ENCODE measurements at regions not wholly inside any gene's neighbourhood (a gene's known extent, or its start where the extent isn't known, plus 50 kb on each side); places are given as distances from the start of the nearest gene placed in this dataset.

GRCh38 chr18:51621864-51622160, 424.3 kb upstream of the MEX3C start:
- TF ChIP-seq ZNF274 (IDR thresholded peaks at IDR 0.05; ENCODE audit: low read depth, low read length) (no peak), POLR2AphosphoS5 (IDR thresholded peaks at IDR 0.05; ENCODE audit: low read depth, low read length) (no peak), EZH2phosphoT487 (IDR thresholded peaks at IDR 0.05; ENCODE audit: borderline replicate concordance) (no peak), JUND (IDR thresholded peaks at IDR 0.05) (no peak), POLR2A (IDR thresholded peaks at IDR 0.05; ENCODE audit: borderline replicate concordance, extremely low read depth, insufficient read depth, insufficient read length) (no peak), CTCF (IDR thresholded peaks at IDR 0.05 in 2 of 3, conservative IDR thresholded peaks at IDR 0.05 in 1 of 3; ENCODE audit: borderline replicate concordance in 1 of 3, insufficient read depth in 1 of 3, low read depth in 2 of 3, low read length in 2 of 3) (no peak), YY1 (IDR thresholded peaks at IDR 0.05; ENCODE audit: extremely low read depth, insufficient replicate concordance, low read depth, low read length) (no peak), EZH2 (IDR thresholded peaks at IDR 0.05) (no peak), FOSL1 (IDR thresholded peaks at IDR 0.05; ENCODE audit: low read depth) (no peak), ELF1 (IDR thresholded peaks at IDR 0.05; ENCODE audit: borderline replicate concordance, low read depth) (no peak), ATF3 (IDR thresholded peaks at IDR 0.05) (no peak), TCF7L2 (IDR thresholded peaks at IDR 0.05; ENCODE audit: borderline replicate concordance, extremely low read depth, insufficient read depth, insufficient read length) (no peak)

All from HCT116 (cell line).